ENCODE measurements at regions not wholly inside any gene's neighbourhood (a gene's known extent, or its start where the extent isn't known, plus 50 kb on each side); places are given as distances from the start of the nearest gene placed in this dataset.
"Not testable (repeated sequence)": the region's sequence is repeated elsewhere in the genome, so short reads cannot be mapped to it uniquely, and the experiment has no call there.

GRCh38 chr16:62821824-62822223 lies 785.6 kb upstream of the CDH8 start:
- DNase-seq (ENCODE audit: low read depth), result no peak

GRCh38 chr16:62816971-62817519 lies 780.8 kb upstream of the CDH8 start:
- no peak for DNase-seq (ENCODE audit: low read depth)

GRCh38 chr16:62814891-62815290 lies 778.7 kb upstream of the CDH8 start:
- DNase-seq (ENCODE audit: low read depth), result no peak

GRCh38 chr16:62805221-62805857 lies 769.1 kb upstream of the CDH8 start:
- DNase-seq (ENCODE audit: low read depth), result no peak

GRCh38 chr16:62794724-62795123 lies 758.5 kb upstream of the CDH8 start:
- no peak for DNase-seq (ENCODE audit: low read depth)

- DNase-seq (ENCODE audit: low read depth), result not testable (repeated sequence)
These were observed 743.8 kb upstream of the CDH8 start for GRCh38 chr16:62780081-62780480.

- no peak for DNase-seq (ENCODE audit: low read depth)
These were observed 728.3 kb upstream of the CDH8 start for GRCh38 chr16:62764572-62764971.

GRCh38 chr16:62760398-62760797 lies 724.2 kb upstream of the CDH8 start:
- no peak for DNase-seq (ENCODE audit: low read depth)

- DNase-seq (ENCODE audit: low read depth), result no peak
These were observed 719.7 kb upstream of the CDH8 start for GRCh38 chr16:62755938-62756337.

GRCh38 chr16:62752854-62753253 lies 716.6 kb upstream of the CDH8 start:
- DNase-seq (ENCODE audit: low read depth), result no peak

GRCh38 chr16:62751218-62751617 lies 715.0 kb upstream of the CDH8 start:
- DNase-seq (ENCODE audit: low read depth), result no peak

- DNase-seq (ENCODE audit: low read depth), result no peak
These were observed 705.5 kb upstream of the CDH8 start for GRCh38 chr16:62741692-62742091.

- DNase-seq (ENCODE audit: low read depth), result no peak
These were observed 702.6 kb upstream of the CDH8 start for GRCh38 chr16:62738666-62739460.

GRCh38 chr16:62732092-62732491 lies 695.9 kb upstream of the CDH8 start:
- DNase-seq (ENCODE audit: low read depth), result no peak

- DNase-seq (ENCODE audit: low read depth), result not testable (repeated sequence)
These were observed 688.5 kb upstream of the CDH8 start for GRCh38 chr16:62724670-62725269.

GRCh38 chr16:62720651-62721050 lies 684.4 kb upstream of the CDH8 start:
- DNase-seq (ENCODE audit: low read depth), result no peak

GRCh38 chr16:62717026-62717425 lies 680.8 kb upstream of the CDH8 start:
- DNase-seq (ENCODE audit: low read depth), result no peak

- no peak for DNase-seq (ENCODE audit: low read depth)
These were observed 679.5 kb upstream of the CDH8 start for GRCh38 chr16:62715701-62716100.

GRCh38 chr16:62712566-62712965 lies 676.3 kb upstream of the CDH8 start:
- no peak for DNase-seq (ENCODE audit: low read depth)

GRCh38 chr16:62711797-62712196 lies 675.6 kb upstream of the CDH8 start:
- no peak for DNase-seq (ENCODE audit: low read depth)

- DNase-seq (ENCODE audit: low read depth), result no peak
These were observed 673.6 kb upstream of the CDH8 start for GRCh38 chr16:62709794-62710193.

GRCh38 chr16:62701426-62701825 lies 665.2 kb upstream of the CDH8 start:
- no peak for DNase-seq (ENCODE audit: low read depth)

Measured in LHCN-M2 (cell line).